SK-N-MC (cell line): ENCODE measurements at regions not wholly inside any gene's neighbourhood (a gene's known extent, or its start where the extent isn't known, plus 50 kb on each side); places are given as distances from the start of the nearest gene placed in this dataset.

Experiments
- EZH2 ChIP-seq: fragments of 200-600 bp; sonication (generic); IDR thresholded peaks from one replicate; pipeline ENCODE4 v1.6.1; 2017; ENCODE audit warnings: antibody characterized with exemption
- FOXP2 ChIP-seq: optimal IDR thresholded peaks from 2 replicates; pipeline ENCODE3; 2011; ENCODE audit warnings: mild to moderate bottlenecking, moderate library complexity; ENCODE audit not compliant: insufficient read depth; ENCODE audit errors: extremely low read length, control extremely low read depth
- POLR2AphosphoS5 ChIP-seq: IDR thresholded peaks from 2 replicates; pipeline ENCODE4 v1.6.1; 2012; ENCODE audit warnings: mild to moderate bottlenecking, low read depth, low read length, borderline replicate concordance

GRCh38 chr17:53470626-53471025, 352.1 kb upstream of the KIF2B start:
- TF ChIP-seq POLR2AphosphoS5 (no peak), EZH2 (no peak), FOXP2 (no peak)
